GM21360 (cell line): ENCODE measurements at regions not wholly inside any gene's neighbourhood (a gene's known extent, or its start where the extent isn't known, plus 50 kb on each side); places are given as distances from the start of the nearest gene placed in this dataset.
"Not testable (repeated sequence)": the region's sequence is repeated elsewhere in the genome, so short reads cannot be mapped to it uniquely, and the experiment has no call there.

ENCODE experiments used
- ATAC-seq: cut with Tn5 transposase; IDR thresholded peaks from one replicate; pipeline ENCODE4 v1.9.1; 2021; ENCODE audit warnings: mild to moderate bottlenecking, moderate library complexity; ENCODE audit not compliant: unreplicated experiment

- no peak for ATAC-seq
Observed at GRCh38 chr6:74733830-74734620, 471.8 kb downstream of the COL12A1 start.

GRCh38 chr6:74731931-74732330 is 473.9 kb downstream of the COL12A1 start:
- no peak for ATAC-seq

- no peak for ATAC-seq
Observed at GRCh38 chr6:74731204-74731603, 474.6 kb downstream of the COL12A1 start.

- ATAC-seq: no peak
Observed at GRCh38 chr6:74720923-74721322, 484.9 kb downstream of the COL12A1 start.

GRCh38 chr6:74717591-74717990 is 488.3 kb downstream of the COL12A1 start:
- ATAC-seq: no peak

- ATAC-seq: no peak
Observed at GRCh38 chr6:74715355-74716085, 490.3 kb downstream of the COL12A1 start.

GRCh38 chr6:74713941-74714340 is 491.9 kb downstream of the COL12A1 start:
- no peak for ATAC-seq

GRCh38 chr6:74705451-74705850 is 500.4 kb downstream of the COL12A1 start:
- ATAC-seq: no peak

- ATAC-seq: not testable (repeated sequence)
Observed at GRCh38 chr6:74704540-74704939, 501.3 kb downstream of the COL12A1 start.

- no peak for ATAC-seq
Observed at GRCh38 chr6:74690365-74690764, 515.5 kb downstream of the COL12A1 start.

- no peak for ATAC-seq
Observed at GRCh38 chr6:74689601-74690000, 516.3 kb downstream of the COL12A1 start.

GRCh38 chr6:74677463-74677862 is 528.4 kb downstream of the COL12A1 start:
- ATAC-seq: no peak

GRCh38 chr6:74676906-74677305 is 528.9 kb downstream of the COL12A1 start:
- no peak for ATAC-seq

GRCh38 chr6:74674377-74674776 is 531.5 kb downstream of the COL12A1 start:
- ATAC-seq: no peak

GRCh38 chr6:74671558-74672025 is 534.3 kb downstream of the COL12A1 start:
- no peak for ATAC-seq

- no peak for ATAC-seq
Observed at GRCh38 chr6:74658391-74658790, 547.5 kb downstream of the COL12A1 start.

- no peak for ATAC-seq
Observed at GRCh38 chr6:74657931-74658330, 547.9 kb downstream of the COL12A1 start.

- ATAC-seq: no peak
Observed at GRCh38 chr6:74657011-74657410, 548.8 kb downstream of the COL12A1 start.

- ATAC-seq: no peak
Observed at GRCh38 chr6:74656453-74656852, 549.4 kb downstream of the COL12A1 start.

- ATAC-seq: no peak
Observed at GRCh38 chr6:74654296-74654695, 551.6 kb downstream of the COL12A1 start.

GRCh38 chr6:74651948-74652842 is 553.7 kb downstream of the COL12A1 start:
- ATAC-seq: no peak
